HG03159 (cell line): ENCODE measurements at regions not wholly inside any gene's neighbourhood (a gene's known extent, or its start where the extent isn't known, plus 50 kb on each side); places are given as distances from the start of the nearest gene placed in this dataset.

Experiments
- ATAC-seq: cut with Tn5 transposase; IDR thresholded peaks from one replicate; pipeline ENCODE4 v1.9.1; 2021; ENCODE audit warnings: mild to moderate bottlenecking, moderate library complexity; ENCODE audit not compliant: unreplicated experiment

DNA sequence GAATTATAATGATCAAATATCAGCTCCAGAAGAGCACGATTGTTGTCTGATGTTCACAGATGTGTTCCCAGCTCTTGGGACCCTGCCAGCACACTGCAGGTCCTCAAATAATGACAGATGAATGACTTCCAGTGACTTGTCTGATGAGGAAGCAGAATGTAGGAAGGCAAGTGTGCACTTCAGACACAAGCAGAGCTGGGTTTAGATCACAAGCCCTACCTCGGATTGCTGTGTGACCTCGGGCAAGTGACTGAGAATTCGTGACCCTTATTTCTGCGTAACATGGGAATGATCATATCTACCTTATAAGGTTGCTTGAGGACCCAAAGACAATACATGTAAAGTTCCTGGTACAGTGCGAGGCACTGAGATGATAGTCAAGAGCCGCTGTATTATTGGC is 182.2 kb downstream of the ABCC12 start:
- ATAC-seq = no peak

DNA sequence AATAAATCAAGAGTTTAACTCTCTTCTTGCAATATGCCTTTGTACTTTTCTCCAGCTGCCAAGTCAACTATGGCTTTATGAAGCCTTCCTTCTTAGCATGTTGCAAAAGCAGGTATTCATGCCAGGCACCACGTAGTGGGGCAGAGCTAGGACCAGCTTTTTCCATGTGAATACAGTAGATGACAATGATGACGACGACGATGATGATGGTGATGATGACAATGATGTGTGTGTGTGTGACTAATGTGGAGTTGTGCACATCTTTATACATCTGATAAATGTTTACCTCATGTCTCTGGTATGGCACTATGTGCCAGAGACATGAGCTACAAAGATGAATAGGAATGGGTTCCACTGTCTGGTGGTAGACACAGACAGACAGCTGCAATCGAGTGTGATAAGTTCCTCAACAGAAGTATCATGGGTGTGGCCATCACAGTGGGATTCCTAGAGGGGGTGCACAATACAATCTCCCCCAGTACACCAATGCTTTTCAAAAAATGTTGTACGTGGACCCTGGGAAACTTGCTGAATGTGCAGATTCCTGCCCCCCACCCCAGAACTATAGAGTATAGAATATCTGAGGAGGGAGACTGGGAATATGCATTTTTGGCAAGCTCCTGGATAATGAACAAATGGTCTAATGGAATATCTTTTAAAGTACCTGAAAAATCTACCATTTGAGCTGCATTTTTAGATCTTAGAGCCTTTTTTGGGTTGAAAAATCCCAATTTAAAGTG is 183.4 kb downstream of the ABCC12 start:
- ATAC-seq = no peak

DNA sequence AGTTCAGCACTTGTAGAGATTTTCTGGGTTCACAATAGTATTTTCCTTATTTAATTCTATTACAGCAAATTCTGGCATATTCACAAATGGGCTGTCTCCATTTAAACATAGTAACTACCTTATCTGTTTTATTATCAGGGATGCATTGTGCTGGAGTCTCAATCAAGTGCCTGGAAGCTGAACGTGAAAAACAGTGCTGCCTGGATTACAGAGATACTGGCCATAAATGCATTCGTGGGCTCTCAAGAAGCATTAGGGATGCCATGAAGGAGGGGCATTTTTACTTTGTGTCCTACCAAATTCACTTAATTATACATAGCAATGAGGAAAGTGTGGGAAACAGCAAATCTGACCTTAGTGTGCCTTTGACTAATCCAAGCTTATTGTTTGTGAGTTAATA is 184.6 kb downstream of the ABCC12 start:
- ATAC-seq = no peak

DNA sequence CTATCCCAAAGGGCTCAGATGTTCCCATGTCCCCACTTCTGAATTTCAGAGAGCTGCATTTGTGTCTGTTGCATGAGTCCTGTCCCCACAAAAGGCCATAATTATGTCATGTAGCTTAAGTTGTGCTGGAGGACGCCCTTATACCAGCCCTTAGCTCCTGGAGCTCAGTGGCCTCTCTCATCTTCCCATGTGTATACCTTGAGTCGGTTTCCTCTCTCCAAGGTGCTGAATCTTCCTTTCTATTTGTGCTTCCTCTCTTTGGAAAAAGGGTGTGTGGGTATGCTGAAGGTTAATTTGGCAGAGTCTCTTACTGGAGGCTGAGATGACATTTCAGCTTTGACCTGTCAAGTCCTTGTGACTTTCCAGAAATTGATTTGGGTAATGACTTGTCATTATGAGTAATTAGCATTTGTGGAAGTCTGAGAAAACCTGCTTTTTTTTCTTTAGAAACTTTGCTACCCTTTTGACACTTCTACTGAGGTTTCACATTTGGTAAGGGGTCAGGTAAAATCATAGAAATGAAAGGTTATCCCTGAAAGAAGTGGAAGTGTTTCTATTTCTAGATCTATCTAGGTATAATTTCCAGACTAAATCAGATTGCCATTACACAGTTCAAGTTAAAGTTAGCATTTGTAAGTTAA is 185.4 kb downstream of the ABCC12 start:
- ATAC-seq = no peak

DNA sequence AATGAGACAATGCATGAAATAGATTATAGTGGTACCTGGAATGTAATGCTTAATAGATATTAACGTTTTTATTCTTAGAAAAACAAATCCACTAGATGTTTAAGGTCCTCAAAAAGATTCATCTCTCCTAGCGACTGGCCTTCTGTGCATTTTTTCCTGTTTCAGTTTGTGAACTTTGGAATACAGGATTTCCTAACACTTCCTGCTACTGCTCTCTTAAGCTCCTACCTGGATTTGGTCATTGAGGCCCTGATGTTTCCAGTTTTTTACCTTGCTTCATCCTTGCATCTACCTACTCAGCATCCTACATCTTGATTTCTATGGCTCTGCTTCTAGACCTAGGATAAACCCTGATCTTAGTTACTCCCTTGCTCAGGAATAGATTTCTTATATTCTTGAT is 188.4 kb downstream of the ABCC12 start:
- ATAC-seq = no peak

DNA sequence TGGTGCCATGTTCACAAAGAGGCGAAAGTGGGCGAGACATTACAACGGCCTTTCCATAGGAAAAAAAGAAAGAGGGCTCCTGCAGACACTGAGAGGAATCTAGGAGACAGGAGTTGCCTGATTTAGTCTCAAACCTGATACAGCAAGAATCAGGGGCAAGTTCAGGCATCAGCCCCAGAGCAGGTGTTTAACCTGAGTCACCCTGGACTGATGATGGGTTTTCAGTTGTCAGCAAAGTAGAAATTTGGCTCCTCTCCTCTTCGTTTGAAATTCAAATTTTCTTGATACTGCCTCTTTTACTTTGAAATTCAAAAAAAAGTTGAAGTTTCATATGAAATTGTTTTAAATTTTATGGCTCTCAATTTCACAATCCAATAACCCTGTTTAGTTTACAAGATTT is 189.5 kb downstream of the ABCC12 start:
- no peak for ATAC-seq

DNA sequence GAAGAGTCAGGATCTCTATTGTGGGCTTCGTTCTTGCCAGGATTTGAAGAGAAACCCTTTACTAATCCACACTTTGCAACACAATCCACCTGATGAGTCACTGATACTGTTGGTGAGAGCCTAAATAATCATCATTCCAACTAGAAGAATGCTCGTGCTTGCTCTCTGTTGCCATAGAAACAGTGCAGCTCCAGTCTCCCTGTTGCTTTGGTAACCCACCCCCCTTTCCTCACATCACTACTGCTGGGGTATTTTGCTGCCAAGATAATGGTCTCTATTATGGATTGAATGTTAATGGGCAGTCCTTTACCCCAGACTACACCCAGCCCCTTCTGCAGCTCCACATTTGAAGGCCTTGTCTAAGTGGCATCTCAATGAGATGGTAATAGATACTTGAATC is 190.4 kb downstream of the ABCC12 start:
- no peak for ATAC-seq

DNA sequence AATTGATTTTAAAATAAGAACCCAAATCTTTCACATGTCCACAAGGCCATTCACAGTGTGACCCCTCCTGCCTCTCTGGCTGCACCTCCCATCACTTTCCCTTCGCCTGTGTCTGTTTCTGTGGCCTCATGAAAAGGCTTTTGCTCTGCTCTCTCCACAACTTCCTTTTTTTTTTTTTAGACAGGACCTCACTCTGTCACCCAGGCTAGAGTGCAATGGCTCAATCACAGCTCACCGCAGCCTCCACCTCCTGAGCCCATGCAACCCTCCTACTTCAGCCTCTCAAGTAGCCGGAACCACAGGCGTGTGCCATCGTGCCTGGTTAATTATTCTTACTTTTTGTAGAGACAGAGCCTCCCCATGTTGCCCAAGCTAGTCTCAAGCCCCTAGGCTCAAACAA is 197.1 kb downstream of the ABCC12 start:
- no peak for ATAC-seq

DNA sequence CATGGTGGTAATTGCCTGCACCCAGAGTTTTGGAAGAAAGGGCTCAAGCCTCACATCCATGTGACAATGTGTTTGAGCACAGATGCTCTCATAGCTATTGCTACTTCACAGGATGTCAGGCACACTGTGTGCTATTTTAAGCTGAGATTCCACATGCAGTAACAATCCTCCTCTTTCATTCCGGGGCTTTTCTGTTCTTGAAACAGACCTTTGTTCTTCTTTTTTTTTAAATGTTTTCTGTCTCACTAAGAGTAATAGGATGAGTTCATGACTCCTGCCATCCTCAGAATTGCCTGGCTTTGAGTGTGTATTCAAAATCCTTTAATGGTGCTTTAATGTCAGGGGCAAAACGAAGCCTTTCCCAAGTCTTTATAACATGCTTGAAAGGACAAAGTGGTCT is 198.9 kb downstream of the ABCC12 start:
- no peak for ATAC-seq

DNA sequence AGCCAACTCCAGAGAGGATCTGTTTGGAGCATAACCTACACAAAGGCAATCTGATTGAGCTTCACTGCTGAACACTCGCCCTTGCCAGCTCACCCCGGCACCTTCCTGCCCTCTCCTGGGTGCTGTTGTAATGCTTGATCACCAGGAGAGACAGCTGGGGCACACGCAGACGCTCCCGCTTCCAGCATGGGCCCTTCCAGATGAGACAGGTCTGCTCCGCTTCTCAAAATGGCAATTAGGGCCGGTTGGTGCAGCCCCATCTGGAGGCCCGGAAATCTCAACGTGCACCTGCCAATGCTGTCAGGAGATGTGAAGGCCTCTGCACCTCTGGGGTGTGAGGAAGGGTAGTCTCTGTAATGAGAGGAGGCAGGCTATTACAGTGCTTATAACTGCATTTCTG is 206.1 kb downstream of the ABCC12 start:
- no peak for ATAC-seq

DNA sequence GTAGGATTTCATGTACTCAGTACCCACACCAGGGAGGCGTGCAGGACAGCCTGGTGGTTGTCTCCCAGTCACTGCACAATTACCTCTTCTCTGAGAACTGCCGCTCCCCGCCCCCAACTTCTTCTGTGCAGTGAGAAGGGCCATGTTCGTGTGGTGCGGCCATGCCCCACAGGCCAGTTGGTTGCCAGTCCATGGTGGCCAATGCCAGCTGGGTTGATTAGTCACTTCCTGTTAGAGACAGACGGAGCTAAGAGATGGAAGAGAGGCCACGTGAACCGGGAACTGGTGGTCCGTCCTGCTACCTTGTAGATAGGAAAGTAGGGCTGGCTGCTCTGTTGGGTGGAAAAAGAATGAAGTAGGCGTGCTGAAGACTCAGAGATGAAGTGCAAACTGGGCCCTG is 206.5 kb downstream of the ABCC12 start:
- ATAC-seq = no peak

DNA sequence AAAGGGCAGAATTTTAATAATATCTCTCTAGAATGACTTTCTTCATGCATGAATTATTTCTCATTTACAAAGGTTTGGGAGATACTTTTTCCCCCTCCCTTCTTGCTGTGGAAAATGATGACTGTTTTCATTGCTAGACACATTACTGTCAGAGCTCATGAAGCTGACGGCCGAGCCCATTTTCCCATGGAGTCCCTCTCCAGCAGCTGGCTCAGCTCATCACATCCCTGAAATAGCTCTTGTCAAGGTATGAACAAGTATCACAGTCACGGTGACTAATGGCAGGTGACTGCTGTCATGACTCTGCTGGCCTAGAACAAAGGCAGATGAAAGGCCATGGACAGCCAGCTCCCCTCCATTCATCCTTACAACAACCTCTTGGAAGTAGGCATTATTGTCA is 208.1 kb downstream of the ABCC12 start:
- no peak for ATAC-seq

DNA sequence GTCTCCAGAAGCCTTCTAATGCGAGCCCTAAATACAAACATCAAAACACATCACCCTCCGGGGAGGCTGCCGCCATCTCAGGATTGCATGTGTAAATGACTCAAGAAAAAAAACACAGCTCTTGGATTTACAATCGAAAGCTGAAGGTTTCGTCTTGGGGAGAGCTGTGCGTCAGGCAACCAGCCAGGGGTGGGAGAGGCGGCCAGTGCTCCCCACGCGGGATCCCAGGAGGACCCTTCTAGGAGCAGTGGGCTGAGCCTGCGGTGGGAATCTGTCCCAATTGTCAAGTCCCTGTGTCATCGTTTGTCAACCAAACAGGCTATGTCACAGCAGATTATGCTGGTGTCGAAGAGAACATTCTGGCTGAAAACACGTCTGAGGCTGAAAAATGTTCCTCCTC is 209.7 kb downstream of the ABCC12 start:
- no peak for ATAC-seq

DNA sequence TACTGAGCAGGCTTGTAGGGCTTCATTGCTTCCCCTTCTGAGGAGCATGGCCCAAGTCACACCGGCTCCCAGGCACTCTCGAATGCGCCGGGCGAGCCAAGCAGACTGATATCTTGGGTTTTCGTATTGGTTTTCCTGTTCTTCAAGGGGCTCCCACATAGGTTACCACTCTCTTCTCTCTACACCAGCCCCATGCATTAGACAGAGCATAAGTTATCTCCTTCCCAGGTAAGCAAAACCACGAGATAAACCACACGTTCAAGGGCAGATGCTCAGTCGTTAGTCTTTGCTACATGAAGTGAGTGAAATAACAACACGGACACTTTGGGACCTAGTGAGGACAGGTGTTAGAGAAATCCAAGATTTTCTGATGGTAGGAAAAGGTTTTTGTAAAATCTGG is 211.2 kb downstream of the ABCC12 start:
- no peak for ATAC-seq

DNA sequence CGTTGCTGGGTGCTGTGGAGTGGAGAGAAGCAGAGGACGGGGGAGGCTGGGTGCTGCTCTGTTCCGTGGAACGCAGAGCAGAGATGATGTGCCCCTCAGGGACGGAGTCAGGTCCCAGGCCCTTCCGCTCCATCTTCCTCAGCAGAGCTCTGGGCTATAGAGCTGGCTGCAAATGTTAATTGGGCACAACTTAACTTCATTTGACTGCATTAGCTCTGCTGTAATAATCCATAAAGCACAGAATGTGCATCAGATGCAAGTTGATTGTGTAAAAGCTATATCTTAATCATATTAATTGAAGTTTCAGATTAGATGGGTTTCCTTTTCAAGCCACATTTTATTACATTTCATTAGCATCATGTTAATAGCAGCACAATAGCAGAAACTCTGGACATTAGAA is 212.6 kb downstream of the ABCC12 start:
- ATAC-seq = no peak

DNA sequence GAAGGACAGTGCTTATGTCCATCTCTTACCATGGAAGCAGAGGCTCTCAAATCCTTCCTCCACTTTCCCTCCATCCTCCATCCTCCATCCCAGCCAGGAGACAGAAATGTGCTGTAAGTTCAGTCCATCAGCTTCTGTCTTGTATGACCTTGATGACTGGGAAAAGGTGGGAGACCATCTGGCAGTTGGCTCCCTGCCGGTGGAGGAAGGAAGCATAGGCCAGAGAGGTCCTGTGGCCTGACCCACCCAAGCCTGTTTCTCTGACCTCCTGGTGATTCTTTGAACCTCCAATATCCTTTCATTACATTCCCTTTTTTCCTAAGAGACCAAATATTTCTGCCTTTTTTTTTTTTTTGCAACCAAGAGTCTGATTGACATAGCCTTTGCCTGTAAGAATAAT is 215.3 kb downstream of the ABCC12 start:
- ATAC-seq = no peak

DNA sequence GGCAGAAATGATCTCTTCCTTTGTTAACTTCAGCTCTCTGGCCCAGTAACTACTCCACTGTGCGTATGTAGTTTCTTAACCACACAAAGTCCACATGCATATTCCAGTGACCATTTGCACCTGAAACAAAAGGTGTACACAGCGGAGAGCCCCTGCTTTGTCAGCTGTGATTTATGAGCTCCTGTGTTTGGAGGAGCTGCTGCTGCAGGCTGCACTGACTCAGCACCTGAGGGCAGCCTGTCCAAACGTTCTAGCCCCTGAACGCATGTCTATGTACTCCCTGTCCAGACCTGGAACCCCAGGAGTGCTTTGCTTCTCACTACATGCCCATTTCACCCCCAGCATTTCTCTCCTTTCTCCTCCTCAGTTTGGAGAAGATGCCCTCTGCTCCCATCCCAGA is 216.1 kb downstream of the ABCC12 start:
- ATAC-seq = no peak

DNA sequence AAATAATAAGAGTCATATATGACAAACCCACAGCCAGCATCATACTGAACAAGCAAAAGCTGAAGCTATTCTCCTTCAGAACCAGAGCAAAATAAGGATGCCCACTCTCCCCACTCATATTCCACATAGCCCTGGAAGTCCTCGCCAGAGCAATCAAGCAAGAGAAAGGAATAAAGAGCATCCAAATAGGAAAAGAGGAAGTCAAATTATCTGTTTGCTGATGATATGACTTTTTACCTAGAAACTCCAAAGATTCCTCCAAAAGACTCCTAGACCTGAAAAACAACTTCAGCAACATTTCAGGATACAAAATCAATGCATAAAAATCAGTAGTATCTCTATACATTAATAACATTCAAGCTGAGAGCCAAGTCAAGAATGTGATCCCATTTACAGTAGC is 217.5 kb downstream of the ABCC12 start:
- no peak for ATAC-seq

DNA sequence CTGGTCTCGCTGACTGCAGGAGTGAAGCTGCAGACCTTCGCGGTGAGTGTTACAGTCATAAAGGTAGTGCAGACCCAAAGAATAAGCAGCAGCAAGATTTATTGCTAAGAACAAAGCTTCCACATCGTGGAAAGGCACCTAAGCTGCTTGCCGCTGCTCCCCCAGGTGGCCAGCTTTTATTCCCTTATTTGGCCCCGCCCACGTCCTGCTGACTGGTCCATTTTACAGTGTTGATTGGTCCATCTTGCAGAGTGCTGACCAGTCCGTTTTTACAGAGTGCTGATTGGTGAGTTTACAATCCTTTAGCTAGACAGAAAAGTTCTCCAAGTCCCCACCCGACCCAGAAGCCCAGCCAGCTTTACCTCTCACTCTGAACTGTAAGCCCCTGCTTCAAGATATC is 227.8 kb downstream of the ABCC12 start:
- ATAC-seq = no peak

DNA sequence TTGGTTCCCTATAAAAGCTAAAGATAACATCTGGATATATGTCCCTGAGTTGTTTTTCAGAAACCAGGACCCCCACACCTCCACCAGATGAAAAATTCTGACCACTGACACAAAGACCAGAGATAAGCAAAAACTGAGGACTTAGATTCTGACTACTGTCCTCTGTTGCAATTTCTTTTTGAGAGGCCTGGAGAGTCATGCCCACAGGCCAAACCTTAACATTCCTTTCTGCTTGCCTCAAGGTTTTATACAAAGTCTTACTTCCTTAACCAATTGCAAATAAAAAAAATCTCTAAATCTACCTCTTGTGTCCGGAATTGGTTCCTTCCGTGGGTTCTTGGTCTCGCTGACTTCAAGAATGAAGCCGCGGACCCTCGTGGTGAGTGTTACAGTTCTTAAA is 228.5 kb downstream of the ABCC12 start:
- no peak for ATAC-seq

DNA sequence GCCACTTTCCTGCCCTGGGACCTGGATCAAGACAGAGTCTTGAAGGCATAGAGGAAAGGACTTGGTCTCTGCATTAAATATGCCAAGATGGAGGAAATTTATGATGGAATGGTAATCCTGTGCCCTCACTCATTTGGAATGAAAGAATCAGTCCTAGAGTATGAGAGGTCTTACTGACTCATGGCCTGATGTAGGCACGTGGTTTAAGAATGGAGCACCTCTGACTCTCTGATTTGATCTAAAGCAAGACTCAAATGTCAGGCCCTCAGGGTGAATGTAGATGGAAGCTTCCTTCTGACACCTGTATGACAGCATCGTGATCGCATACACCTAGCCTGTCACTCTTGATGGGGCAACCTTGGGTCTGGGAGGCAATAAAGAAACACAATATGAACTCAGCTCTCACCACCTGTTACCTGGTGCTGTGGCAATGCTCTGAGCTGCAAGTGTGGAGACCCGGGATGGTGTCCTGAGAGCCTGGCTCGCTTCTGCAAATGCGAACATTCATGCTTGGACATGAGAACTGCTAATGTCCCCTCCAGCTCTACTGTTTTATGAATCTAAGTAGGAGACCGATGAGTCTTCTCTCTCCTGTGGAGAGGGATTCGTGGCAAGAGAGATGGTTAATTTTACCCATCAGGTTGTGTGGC is 229.9 kb downstream of the ABCC12 start:
- no peak for ATAC-seq

DNA sequence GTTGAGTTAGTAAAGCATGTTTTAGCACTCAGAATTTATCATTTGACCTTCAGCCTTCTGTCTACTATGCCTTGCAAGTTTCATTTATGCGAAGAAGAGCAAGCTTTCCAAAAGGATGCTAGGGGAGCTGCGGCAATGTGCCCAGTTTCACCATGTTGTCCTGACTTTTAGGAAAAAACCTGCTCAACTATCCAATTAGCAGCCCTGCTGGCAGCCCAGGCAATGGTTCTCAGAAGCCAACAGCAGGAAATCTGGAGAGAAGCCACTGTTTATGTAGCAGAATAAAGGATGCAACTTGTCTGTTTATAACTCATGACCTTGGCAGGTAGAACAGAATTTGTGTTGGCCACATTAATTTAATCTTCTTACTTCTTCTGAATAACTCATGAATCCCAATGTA is 230.8 kb downstream of the ABCC12 start:
- ATAC-seq = no peak
